Transverse colon (tissue), 4 donors: ENCODE measurements at regions not wholly inside any gene's neighbourhood (a gene's known extent, or its start where the extent isn't known, plus 50 kb on each side); places are given as distances from the start of the nearest gene placed in this dataset.

Source experiments
- DNase-seq: peaks from one replicate; pipeline ENCODE4 v3.0.0-alpha.2; 2019
- H3K27ac ChIP-seq, 4 donors: fragments of 200-600 bp; sonication (generic); 2 replicates each; pipeline ENCODE4 v1.5.1; 2016 to 2018; ENCODE audit warnings: inconsistent platforms in 4 of 4
- H3K27me3 ChIP-seq: fragments of 200-600 bp; sonication (generic); 2 replicates; pipeline ENCODE4 v1.5.1; 2017; ENCODE audit warnings: inconsistent platforms
- H3K36me3 ChIP-seq, 4 donors: fragments of 200-600 bp; sonication (generic); 2 replicates each; pipeline ENCODE4 v1.5.1; 2017 to 2019; ENCODE audit warnings: inconsistent platforms in 4 of 4
- H3K4me1 ChIP-seq, 4 donors: fragments of 200-600 bp; sonication (generic); 2 replicates each; pipeline ENCODE4 v1.5.1; 2017 to 2020; ENCODE audit warnings: inconsistent platforms in 4 of 4
- H3K4me3 ChIP-seq, 4 donors: fragments of 200-600 bp; sonication (generic); 1 replicate in 1 of 4; 2 replicates in 3 of 4; pipeline versions ENCODE4 v1.5.1 to v1.6.1; 2017 to 2019; ENCODE audit warnings: inconsistent platforms in 4 of 4
- H3K9me3 ChIP-seq, 2 donors: fragments of 200-600 bp; sonication (generic); 2 replicates each; pipeline ENCODE4 v1.5.1; 2017 to 2019; ENCODE audit warnings: inconsistent platforms in 2 of 2
- CTCF ChIP-seq, 5 experiments: fragments of 200-600 bp in 3 of 5; fragments of 450-650 bp in 2 of 5; sonication (generic) in 3 of 5; IDR thresholded peaks; 1 replicate in 2 of 5; 2 replicates in 3 of 5; pipeline ENCODE4 v1.5.1; 2016 to 2017; ENCODE audit warnings: antibody characterized with exemption in 5 of 5, inconsistent platforms in 3 of 5, mild to moderate bottlenecking in 2 of 5, moderate library complexity in 1 of 5
- EP300 ChIP-seq: sonication (generic); formaldehyde crosslinking; IDR thresholded peaks from one replicate; pipeline ENCODE4 v1.6.1; 2017; ENCODE audit warnings: antibody characterized with exemption, low read depth
- POLR2A ChIP-seq: fragments of 450-650 bp; IDR thresholded peaks from one replicate; pipeline ENCODE4 v1.6.1; 2016; ENCODE audit warnings: antibody characterized with exemption, mild to moderate bottlenecking, moderate library complexity
- POLR2AphosphoS5 ChIP-seq, 3 donors: sonication (generic); formaldehyde crosslinking; IDR thresholded peaks; one replicate each; pipeline ENCODE4 v1.6.1; 2016; ENCODE audit warnings: antibody characterized with exemption in 3 of 3
- WGBS, 2 donors: methylation state at CpG; one replicate each; pipeline ENCODE4 v1.1.5; 2018; ENCODE audit warnings: low coverage in 1 of 2; 5-methylcytosine and 5-hydroxymethylcytosine counted together
- in situ Hi-C, 4 donors: fragments of 200-750 bp; cut with MboI; loops; one replicate each; pipeline versions ENCODE4 v1.15.0 to v1.15.1; 2017; ENCODE audit warnings: low sequenced_read_pairs in 3 of 4, low pct_ligation_motif_present in 1 of 4, low pct_unique_long_range_greater_than_20kb in 1 of 4
- intact Hi-C: fragments of 100-400 bp; cut with DNase I; formaldehyde crosslinking; loops from one replicate; pipeline ENCODE4 v1.15.1; 2023; ENCODE audit warnings: low total_unique reads

- intact Hi-C loops: no loop called here
Observed at GRCh38 chr14:86774916-86775315, 1218.1 kb downstream of the GALC start.

GRCh38 chr14:86772075-86772474, 1220.9 kb downstream of the GALC start:
- in situ Hi-C loops (no loop called here), intact Hi-C loops (no loop called here)
- Histone ChIP-seq H3K27me3 (no peaks in the 10 kb centered on the region), H3K4me3 (no peak overlapping the region), H3K36me3 (no peaks in the 10 kb centered on the region), H3K9me3 (no peaks in the 10 kb centered on the region), H3K4me1 (no peaks in the 10 kb centered on the region), H3K27ac (no peak overlapping the region)
- 50% methylated on average over 1 of the region's 1 CpG; no CpG with 5 or more reads in 1 of the 2 donors for WGBS, 2 donors
- no peak for DNase-seq
- TF ChIP-seq POLR2A (no peak), CTCF (IDR thresholded peaks at IDR 0.05) (no peak), POLR2AphosphoS5 (IDR thresholded peaks at IDR 0.05) (no peak), EP300 (no peak)

More at GRCh38 chr14:86774916-86775315, 1218.1 kb downstream of the GALC start:
- TF ChIP-seq POLR2AphosphoS5 (IDR thresholded peaks at IDR 0.05): no peak
- no peak for TF ChIP-seq CTCF (IDR thresholded peaks at IDR 0.05)
- no peak for TF ChIP-seq POLR2A
- TF ChIP-seq EP300: no peak
- Histone ChIP-seq H3K36me3 (no peaks in the 10 kb centered on the region), H3K4me1 (no peaks in the 10 kb centered on the region), H3K27ac (no peak overlapping the region), H3K9me3 (no peaks in the 10 kb centered on the region), H3K27me3 (no peaks in the 10 kb centered on the region), H3K4me3 (no peak overlapping the region)
- in situ Hi-C loops: no loop called here
- 0 to 72% methylated on average over 1 to 2 of the region's 2 CpGs for WGBS, 2 donors
- DNase-seq: no peak

GRCh38 chr14:86770186-86770585, 1222.8 kb downstream of the GALC start:
- DNase-seq: no peak
- no peaks in the 10 kb centered on the region for H3K27me3 ChIP-seq
- intact Hi-C loops (no loop called here), in situ Hi-C loops (no loop called here)
- no peak overlapping the region for H3K4me3 ChIP-seq
- H3K27ac ChIP-seq: no peak overlapping the region
- WGBS, 2 donors: 83 to 91% methylated on average over 3 of the region's 3 CpGs
- TF ChIP-seq EP300 (no peak), POLR2AphosphoS5 (IDR thresholded peaks at IDR 0.05) (no peak), CTCF (IDR thresholded peaks at IDR 0.05) (no peak), POLR2A (no peak)
- no peaks in the 10 kb centered on the region for H3K4me1 ChIP-seq
- no peaks in the 10 kb centered on the region for H3K9me3 ChIP-seq
- H3K36me3 ChIP-seq: no peaks in the 10 kb centered on the region

- in situ Hi-C loops: no loop called here
- intact Hi-C loops: no loop called here
- H3K27me3 ChIP-seq: no peaks in the 10 kb centered on the region
- no peaks in the 10 kb centered on the region for H3K36me3 ChIP-seq
- TF ChIP-seq POLR2A: no peak
- no peak for TF ChIP-seq EP300
- TF ChIP-seq CTCF (IDR thresholded peaks at IDR 0.05): no peak
- TF ChIP-seq POLR2AphosphoS5 (IDR thresholded peaks at IDR 0.05): no peak
- no peak overlapping the region for H3K4me3 ChIP-seq
- no peak for DNase-seq
- no peaks in the 10 kb centered on the region for H3K9me3 ChIP-seq
- WGBS, 2 donors: 81 to 85% methylated on average over 3 to 4 of the region's 4 CpGs
- no peak overlapping the region for H3K27ac ChIP-seq
- H3K4me1 ChIP-seq: no peaks in the 10 kb centered on the region
Observed at GRCh38 chr14:86766469-86766868, 1226.5 kb downstream of the GALC start.
